ENCODE measurements at regions not wholly inside any gene's neighbourhood (a gene's known extent, or its start where the extent isn't known, plus 50 kb on each side); places are given as distances from the start of the nearest gene placed in this dataset.
A peak's percentile ranks its signal among the peaks of the same experiment; 100 is the strongest.

DNA sequence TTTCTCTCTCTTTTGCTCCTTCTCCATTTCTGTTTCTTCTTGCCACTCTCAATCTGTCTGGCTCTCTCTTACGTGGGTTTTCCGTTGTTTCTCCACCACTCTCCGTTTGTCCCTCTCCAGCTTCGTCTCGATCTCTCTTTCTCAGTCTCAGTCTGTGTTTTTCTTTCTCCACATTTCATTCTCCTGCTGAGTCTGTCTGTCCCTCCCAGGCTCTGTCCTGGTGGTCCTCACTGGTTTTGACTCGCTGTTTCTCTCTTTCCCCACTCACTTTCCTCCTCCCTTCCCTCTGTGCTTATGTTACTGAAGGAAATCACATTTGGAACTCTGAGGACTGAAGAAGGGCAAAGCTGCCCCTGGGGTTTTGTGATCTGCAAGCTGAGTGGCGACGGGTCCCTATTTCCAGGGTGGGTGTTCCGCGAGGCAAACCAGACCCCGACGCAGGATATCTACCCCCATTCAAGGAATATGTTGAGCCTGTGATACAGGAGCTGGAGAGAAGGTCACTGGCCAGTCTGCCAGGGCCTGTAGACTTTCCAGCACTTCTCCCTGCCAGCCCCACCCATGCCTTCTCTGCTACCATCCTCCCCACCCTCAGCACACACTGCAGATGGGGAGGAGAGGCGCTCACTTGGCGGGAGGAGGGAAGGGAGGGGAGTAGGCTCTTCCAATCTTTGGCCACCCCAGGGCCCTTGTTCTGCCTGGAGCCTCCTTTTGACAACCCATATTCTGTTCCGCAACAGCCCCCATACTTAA is 102.7 kb upstream of the MAP1LC3B2 start:
- DNase-seq (ENCODE audit: low read depth): no peak

DNA sequence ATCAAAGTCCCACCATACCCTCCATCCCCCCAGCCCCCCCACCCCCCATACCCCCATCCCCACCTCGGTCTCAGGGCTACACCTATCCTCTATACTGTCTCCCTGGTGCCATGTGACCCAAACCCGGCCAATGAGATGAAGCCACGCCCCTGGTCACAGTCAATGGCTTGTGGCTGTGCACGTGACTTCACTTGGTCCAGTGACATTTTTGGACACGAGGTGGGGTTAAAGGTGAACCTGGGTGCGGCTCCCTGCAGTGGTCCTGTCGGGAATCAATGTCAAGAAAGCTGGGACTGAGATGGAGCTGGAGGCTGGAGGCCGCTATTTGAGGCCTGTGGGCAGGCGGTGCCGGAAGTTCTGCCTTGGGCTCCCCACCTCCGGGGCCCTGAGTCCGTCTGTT is 100.7 kb upstream of the MAP1LC3B2 start:
- DNase-seq (ENCODE audit: low read depth): no peak

DNA sequence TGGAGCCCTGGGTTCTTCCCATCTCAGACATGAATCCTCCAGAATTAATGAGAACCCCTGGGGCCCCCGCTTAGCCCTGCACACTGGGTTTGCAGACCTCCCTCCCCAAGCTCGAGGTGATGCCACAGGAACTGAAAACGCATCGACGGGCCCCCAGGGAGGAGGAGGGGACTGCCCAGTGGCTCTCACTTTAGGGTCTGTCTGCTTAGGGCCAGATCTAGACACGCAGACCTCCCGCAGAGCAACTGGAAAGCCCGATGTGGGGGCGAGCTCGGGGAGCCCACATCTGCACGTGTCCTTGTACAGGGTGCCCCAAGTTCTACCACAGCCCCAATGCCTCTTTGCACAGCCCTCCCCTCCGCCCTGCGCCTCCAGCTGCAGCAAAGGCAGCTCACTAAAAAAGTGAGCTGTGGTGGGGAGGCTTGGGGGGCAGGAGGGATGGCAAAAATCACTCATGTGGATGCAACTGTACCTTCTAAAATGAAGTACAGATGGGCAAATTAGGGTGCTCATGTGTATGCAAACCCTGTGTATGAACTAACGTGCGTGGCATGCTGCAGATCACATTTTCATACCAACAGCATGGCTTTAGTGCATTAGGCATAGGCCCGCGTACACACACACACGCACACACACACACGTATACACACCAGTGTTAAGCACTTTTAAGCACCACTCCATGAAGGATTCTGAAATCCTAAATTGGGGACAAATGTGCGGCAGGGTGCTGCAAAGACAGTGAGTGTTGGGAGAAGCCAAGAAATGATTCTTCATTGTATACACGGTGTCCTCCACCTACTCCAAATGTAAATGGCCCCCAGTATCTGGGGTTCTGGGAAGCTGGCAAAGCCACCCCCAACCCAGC is 99.9 kb upstream of the MAP1LC3B2 start:
- no peak for DNase-seq (ENCODE audit: low read depth)

DNA sequence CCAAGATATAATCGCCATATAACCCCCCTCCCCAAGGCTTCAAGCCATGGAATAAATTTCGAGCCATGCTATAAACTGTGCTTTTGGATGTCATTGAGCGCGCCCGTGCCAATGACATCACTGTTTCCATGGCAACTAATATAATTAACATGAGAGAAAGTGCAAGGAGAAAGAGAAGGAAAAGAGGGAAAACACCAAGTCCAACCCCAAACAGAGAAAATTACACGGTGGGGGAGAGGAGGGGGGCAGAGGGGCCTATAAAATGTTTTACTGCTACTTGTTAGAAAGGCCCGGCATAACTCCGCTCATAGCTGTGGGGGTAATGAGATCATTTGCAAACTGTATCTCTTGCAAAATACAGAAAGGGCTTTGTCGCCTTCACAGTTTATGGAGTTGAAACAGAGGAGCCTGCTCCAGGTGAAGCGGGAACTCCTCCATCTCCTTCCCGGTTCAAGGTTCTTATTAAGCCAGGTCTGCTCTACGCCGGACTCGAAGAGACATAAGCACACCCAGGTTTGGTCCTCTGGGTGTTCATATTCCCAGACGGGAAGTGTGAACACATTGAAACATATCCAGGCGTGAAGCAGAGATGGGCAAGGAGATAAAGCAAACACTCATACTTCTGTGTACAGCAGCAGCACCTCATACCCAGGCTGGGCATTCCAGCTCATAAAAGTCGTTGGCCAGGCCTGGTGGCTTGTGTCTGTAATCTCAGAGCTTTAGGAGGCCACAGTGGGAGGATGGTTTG is 99.1 kb upstream of the MAP1LC3B2 start:
- no peak for DNase-seq (ENCODE audit: low read depth)

DNA sequence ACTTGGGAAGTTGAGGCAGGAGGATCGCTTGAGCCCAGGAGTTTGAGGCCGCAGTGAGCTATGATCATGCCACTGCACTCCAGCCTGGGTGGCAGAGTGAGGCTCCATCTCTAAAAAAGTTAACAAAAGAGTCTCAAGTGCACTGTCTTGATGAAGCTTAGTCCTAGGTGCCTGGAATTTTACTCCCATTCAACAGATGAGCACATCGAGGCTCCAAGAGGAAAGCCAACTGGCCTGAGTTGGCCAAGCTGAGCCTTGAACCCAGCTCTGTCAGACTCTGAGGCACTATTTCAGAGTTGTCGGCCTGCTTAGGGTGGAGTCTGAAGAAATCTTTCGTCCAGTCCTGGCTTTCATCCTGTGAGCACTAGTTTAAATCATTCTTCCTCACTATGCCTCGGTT is 98.1 kb upstream of the MAP1LC3B2 start:
- DNase-seq (ENCODE audit: low read depth): no peak

DNA sequence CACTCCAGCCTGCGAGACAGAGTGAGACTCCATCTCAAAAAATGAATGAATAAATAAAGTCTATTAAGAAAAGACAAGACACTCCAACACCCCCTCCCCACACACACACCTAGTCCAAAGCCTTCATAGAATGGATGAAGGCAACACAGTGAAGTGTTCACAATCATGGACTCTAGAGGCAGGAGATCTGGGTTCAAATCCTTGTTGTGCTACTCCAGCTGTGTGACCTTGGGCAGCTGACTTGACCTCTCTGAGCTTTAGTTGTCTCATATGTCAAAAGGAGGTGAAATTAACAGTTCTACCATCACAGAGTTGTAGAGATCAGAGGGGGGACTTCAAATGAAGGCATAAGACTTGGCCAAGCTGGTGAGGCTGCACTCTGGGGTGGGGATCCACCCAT is 95.8 kb upstream of the MAP1LC3B2 start:
- DNase-seq (ENCODE audit: low read depth): no peak

DNA sequence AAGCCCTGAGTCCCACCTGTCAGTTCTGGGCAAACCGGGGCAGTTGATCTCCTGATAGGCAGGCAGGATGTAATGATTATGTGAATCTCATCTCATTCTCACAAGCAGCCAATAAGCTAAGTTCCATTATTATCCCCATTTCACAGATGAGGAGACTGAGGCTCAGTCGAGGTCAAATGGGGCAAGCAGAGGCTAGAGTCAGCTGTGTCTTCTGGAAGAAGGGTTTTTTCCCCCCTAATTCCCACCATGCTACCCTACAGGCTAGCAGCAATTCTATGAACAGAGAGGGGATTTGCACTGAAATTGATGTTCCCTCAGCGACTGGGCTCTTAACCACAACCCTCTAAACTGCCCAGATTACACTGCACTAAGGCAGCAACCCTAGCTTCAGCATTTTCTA is 93.8 kb upstream of the MAP1LC3B2 start:
- no peak for DNase-seq (ENCODE audit: low read depth)

DNA sequence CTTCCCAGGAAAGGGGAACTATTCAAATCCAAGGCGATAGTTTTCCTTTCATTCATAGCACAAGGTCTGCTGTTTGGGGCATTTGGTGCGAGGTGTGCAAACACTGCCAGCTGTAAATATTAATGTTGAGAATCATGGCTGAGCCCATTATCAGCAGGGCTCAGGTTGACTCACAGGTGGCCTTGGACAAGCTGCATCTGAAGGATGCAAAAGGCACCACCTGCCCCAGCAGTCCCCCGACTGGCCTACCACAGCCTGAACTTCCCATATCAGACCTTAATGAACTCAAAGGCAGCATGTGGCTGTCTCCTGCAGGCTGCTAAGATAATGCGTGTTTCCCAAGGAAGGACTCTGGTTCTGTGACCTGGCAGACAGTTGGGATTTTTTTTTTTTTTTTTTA is 93.3 kb upstream of the MAP1LC3B2 start:
- no peak for DNase-seq (ENCODE audit: low read depth)

DNA sequence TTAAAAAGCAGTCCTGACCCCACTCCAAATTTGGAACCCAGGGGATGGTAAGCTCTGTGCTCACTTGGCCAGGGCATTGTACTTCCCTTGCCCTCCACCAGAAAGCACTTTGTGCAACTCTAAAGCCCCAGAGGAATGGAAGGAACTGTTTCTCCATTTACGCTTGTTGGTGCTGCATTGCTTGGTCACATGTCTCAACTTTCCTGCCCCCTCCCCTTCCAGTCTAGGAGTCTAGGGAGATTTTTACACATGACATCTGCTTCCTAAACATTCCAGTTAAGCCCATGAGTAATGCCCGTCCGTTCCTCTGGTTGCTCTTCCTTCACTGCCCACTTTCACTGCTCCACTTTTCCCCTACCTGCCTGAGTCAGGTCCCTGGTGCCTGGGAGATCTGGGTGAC is 92.6 kb upstream of the MAP1LC3B2 start:
- peak; percentile 4 for DNase-seq (ENCODE audit: low read depth)

DNA sequence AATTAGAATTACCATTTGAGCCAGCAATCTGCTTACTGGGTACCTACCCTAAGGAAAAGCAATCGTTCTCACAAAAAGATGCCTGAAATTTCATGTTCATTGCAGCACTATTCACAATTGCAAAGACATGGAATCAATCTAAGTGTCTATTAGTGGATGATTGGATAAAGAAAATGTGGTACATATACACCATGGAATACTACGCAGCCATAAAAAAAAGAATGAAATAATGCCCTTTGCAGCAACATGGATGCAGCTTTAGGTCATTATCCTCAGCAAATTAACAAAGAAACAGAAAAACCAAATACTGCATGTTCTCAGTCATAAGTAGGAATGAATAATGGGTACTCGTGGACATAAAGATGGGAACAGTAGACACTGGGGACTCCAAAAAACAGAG is 89.8 kb upstream of the MAP1LC3B2 start:
- DNase-seq (ENCODE audit: low read depth): no peak

DNA sequence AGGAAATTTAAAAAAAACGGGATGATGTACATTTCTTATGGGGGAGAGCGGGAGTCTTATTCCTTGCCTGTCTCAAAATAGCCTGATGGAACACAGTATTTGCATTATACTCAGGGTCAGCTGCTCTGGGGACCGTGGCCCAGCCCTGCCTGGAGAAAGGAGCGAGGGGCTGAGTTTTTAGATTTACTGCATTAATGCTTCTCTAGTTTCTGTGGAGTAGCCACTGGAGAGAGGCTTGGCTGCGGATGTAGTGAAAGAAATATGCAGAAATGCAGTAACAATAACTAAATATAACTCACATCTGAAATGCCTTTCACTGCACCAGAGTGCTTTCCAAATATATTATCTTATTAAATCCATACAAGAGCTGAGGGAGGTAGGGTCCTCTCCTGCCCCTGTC is 87.6 kb upstream of the MAP1LC3B2 start:
- DNase-seq (ENCODE audit: low read depth): no peak

DNA sequence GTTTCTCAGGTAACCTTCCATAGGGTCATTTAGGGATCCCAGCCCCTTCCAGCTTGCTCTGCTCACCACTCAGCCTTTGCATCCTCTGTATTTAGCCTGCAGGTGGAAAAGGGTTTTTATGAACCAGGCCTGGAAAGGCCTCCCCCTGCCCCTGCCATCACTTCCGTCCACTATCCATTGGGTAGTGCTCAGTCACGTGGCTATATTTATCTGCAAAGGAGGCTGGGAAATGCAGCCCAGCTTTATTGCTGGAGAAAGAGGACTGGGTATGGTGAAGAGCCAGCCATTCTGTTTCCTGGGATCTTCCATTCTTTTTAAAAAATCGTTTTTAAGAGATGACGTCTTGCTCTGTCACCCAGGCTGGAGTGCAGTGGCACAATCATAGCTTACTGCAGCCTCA is 87.0 kb upstream of the MAP1LC3B2 start:
- DNase-seq (ENCODE audit: low read depth): no peak

DNA sequence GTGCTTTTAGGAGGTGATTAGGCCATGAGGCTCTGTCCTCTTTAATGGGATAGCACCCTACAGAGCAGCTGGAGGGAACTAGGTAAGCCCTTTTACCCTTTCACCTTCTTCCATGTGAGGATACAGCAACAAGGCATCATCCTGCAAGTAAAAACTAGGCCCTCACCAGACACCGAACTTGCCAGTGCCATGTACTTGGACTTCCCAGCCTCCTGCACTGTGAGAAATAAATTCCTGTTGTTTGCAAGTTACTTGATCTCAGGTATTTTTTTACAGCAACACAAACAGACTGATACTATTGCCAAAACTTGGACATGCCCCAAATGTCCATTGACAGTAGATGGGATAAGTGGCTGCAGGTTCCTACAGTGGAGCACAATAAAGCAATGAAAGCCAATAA is 85.8 kb upstream of the MAP1LC3B2 start:
- DNase-seq (ENCODE audit: low read depth): no peak

DNA sequence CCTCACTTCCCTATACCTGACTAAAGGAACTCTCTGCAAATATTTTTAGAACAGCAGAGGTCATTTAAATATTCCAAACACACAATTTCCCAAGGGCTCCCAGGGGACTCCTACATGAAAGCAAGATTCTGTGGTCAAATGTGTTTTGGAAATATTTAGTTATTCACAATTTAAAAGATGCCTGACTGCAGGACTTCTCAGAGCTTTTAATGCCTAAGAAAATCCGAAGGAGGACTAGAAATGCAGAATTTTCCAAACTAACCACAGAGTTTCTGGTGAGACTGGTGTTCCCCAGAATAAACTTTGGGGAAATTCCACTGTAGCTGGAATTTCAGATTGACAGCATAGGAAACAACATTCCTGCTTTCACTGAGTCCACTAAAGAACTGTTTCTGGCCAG is 84.8 kb upstream of the MAP1LC3B2 start:
- DNase-seq (ENCODE audit: low read depth): no peak

DNA sequence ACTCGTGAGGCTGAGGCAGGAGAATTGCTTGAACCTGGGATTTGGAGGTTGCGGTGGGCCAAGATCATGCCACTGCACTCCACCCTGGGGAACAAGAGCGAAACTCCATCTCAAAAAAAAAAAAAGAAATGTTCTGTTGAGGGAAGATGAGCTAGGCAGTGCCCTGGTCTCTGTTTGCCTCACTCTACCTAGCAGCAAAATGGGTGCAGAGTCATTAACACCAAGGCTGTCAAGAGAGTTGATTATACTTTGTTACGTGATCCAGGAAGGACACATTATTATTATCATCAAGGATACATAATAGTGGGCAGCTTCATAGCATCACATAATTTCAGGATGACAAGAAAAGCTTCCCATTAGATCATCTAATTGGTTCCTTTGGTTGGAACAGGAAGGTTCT is 84.3 kb upstream of the MAP1LC3B2 start:
- no peak for DNase-seq (ENCODE audit: low read depth)

DNA sequence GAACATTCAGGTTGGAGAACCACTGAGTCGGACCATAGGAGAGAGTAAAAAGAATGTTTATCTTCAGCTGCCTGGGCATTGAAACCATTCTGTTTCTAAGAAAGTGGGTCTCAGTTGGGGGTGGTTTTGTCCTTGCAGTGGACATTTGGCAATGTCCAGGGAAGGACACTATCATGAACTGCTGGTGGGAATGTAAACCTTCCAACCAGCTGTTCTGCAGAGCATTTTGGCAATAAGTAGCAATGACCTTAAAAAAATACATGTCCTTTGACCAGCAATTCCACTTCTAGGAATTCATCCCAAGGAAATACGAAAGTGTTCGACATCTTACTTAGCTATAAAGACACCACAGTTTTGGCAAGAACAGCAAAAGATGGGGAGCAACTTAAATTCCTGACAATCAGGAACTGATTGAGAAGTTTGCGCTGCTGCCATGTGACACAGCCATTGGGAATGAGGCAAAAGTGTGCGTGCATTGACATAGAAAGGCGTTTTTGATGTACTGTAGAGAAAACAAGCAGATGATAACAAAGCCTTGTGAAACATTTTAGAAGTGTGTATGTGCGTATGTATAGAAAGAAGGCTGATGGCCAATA is 82.9 kb upstream of the MAP1LC3B2 start:
- no peak for DNase-seq (ENCODE audit: low read depth)

DNA sequence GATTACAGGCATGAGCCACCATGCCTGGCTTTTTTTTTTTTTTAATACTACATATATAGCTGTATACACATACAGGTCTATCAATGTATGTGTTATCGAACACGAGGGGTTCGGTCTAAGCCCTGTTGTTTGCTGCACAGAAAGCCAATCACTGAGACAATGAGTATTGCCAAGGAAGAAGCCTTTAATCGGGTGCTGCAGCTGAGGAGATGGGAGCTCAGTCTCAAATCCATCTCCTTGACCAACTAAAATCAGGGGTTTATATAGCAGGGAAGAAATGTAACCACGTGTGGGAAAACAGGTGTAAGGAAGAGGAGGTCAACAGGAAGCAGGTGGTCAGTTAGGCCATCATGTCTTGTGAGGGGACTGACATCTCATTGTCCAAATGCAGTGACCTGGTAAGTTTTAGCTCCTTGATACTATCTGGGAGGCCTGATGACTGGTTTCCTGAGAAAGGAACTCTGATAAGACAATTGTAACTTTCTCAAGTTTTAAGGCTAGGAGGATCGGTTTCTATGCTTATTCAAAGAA is 80.9 kb upstream of the MAP1LC3B2 start:
- DNase-seq (ENCODE audit: low read depth): no peak

DNA sequence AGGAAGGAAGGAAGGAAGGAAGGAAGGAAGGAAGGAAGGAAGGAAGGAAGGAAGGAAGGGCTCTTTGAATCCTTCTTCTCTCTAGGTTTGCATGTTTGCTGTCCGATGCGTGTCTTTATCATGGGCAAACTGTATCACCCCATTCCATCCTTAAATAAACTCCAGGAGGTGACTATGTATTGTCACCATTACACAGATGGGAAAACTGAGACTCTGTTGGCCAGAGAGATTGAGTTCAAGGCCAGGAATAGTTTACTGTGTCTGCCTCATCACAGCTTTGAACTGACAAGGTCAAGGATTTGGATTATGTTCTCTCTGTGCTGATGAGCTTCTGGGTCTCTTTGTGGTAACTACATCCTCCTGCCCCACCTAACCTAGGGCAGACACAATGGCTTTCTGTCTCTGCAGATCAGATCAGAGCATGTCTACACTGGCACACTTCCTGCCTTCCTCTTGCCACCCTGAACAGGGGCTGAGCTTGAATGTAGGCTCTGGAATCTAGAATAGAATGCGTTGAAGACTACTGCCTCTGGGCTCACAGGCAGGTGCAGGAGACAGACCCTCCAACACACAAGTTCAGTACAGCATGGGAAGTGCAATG is 78.9 kb upstream of the MAP1LC3B2 start:
- no peak for DNase-seq (ENCODE audit: low read depth)

DNA sequence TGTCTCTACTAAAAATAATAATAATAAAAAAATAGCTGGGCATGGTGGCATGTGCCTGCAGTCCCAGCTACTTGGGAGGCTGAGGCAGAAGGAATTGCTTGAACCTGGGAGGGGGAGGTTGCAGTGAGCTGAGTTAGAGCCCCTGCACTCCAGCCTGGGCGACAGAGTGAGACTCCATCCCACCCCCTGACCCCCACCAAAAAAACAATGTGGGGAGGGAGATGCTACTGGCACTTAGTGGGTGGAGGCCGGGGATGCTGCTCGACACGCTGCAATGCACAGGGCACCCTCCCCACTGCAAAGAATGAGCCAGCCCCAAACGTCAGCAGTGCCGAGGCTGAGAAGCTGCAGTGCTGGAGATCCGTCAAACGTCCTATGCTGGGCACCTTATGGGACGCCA is 77.5 kb upstream of the MAP1LC3B2 start:
- no peak for DNase-seq (ENCODE audit: low read depth)

DNA sequence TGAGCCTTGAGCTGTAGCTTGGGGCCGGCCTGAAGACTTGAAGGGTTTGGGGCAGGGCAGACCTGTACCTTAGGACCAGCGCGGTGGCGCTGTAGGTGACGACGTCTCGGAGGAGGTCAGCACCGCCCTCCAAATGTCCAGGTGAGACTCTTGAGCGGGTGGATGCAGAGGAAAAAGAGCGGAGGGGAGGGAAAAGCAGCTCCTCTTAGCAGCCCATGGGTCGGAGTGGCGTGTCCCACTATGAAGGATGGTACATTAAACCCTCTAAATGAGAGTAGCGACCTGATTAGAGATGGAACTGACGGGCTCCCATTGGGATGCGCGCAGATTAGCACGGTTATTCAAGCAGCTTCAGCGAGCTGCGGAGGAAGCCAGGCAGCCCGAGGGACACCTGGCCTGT is 77.0 kb upstream of the MAP1LC3B2 start:
- no peak for DNase-seq (ENCODE audit: low read depth)

DNA sequence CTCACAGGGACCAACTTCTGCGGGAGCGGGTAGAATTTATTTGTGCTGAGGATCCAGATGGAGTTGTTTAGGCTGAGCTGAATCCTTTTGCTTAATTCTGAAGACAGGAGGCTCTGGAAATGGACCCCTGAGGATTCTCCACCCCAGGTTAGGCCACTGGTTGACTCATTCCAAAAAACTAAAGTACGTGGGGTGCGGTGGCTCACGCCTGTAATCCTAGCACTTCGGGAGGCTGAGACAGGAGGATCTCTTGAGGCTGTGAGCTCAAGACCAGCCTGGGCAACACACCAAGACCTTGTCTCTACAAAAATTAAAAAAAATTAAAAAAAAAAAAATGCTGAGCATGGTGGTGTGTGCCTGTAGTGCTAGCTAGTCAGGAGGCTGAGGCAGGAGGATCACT is 76.3 kb upstream of the MAP1LC3B2 start:
- DNase-seq (ENCODE audit: low read depth): no peak
